ENCODE measurements at regions not wholly inside any gene's neighbourhood (a gene's known extent, or its start where the extent isn't known, plus 50 kb on each side); places are given as distances from the start of the nearest gene placed in this dataset.

- no peak overlapping the region for H3K4me3 ChIP-seq (ENCODE audit: low read depth, low read length)
- TF ChIP-seq CTCF (conservative IDR thresholded peaks at IDR 0.05; ENCODE audit: low read depth, low read length): no peak
- no peak for DNase-seq (ENCODE audit: low read depth)
Measured at GRCh38 chr10:8981277-8981676, 926.8 kb downstream of the GATA3 start.

GRCh38 chr10:8985651-8986050, 931.2 kb downstream of the GATA3 start:
- TF ChIP-seq CTCF (conservative IDR thresholded peaks at IDR 0.05; ENCODE audit: low read depth, low read length): no peak
- H3K4me3 ChIP-seq (ENCODE audit: low read depth, low read length): no peak overlapping the region

GRCh38 chr10:8986975-8987374, 932.5 kb downstream of the GATA3 start:
- no peak for DNase-seq (ENCODE audit: low read depth)
- TF ChIP-seq CTCF (conservative IDR thresholded peaks at IDR 0.05; ENCODE audit: low read depth, low read length): no peak

More at GRCh38 chr10:8985651-8986050, 931.2 kb downstream of the GATA3 start:
- DNase-seq (ENCODE audit: low read depth): no peak

GRCh38 chr10:8987712-8988111, 933.2 kb downstream of the GATA3 start:
- DNase-seq (ENCODE audit: low read depth): no peak
- no peak for TF ChIP-seq CTCF (conservative IDR thresholded peaks at IDR 0.05; ENCODE audit: low read depth, low read length)

More at GRCh38 chr10:8986975-8987374, 932.5 kb downstream of the GATA3 start:
- no peak overlapping the region for H3K4me3 ChIP-seq (ENCODE audit: low read depth, low read length)

GRCh38 chr10:8990280-8990987, 935.9 kb downstream of the GATA3 start:
- TF ChIP-seq CTCF (conservative IDR thresholded peaks at IDR 0.05; ENCODE audit: low read depth, low read length): no peak
- DNase-seq (ENCODE audit: low read depth): no peak
- H3K4me3 ChIP-seq (ENCODE audit: low read depth, low read length): no peak overlapping the region

More at GRCh38 chr10:8987712-8988111, 933.2 kb downstream of the GATA3 start:
- no peak overlapping the region for H3K4me3 ChIP-seq (ENCODE audit: low read depth, low read length)

- DNase-seq (ENCODE audit: low read depth): no peak
- TF ChIP-seq CTCF (conservative IDR thresholded peaks at IDR 0.05; ENCODE audit: low read depth, low read length): no peak
- no peak overlapping the region for H3K4me3 ChIP-seq (ENCODE audit: low read depth, low read length)
Measured at GRCh38 chr10:8992009-8992408, 937.5 kb downstream of the GATA3 start.

- DNase-seq (ENCODE audit: low read depth): no peak
- no peak for TF ChIP-seq CTCF (conservative IDR thresholded peaks at IDR 0.05; ENCODE audit: low read depth, low read length)
- H3K4me3 ChIP-seq (ENCODE audit: low read depth, low read length): no peak overlapping the region
Measured at GRCh38 chr10:8993864-8994263, 939.4 kb downstream of the GATA3 start.

Data from choroid plexus epithelial cell (primary cell).